GM18499 (cell line): ENCODE measurements at regions not wholly inside any gene's neighbourhood (a gene's known extent, or its start where the extent isn't known, plus 50 kb on each side); places are given as distances from the start of the nearest gene placed in this dataset.
"Not testable (repeated sequence)": the region's sequence is repeated elsewhere in the genome, so short reads cannot be mapped to it uniquely, and the experiment has no call there.

Experiments
- ATAC-seq: cut with Tn5 transposase; IDR thresholded peaks from one replicate; pipeline ENCODE4 v1.9.1; 2021; ENCODE audit warnings: moderate number of reproducible peaks; ENCODE audit not compliant: insufficient read depth, unreplicated experiment

DNA sequence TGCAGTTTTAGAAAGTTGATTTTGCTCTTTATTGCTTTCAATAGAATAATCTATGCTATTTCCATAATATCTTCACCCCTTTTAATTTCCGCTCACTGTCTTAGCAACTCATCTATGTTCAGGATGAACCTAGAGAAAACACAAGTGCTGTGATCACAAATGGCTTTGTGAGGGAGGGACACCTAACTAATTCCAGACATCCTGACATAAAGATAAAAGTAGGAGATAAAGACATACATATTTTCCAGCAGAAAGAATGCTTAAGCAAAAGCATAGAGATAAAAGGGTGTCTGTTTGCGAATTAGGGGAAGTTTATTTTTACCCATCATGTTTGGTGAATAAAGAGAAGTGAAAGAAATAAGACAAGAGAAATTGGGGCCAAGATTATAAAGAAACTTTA, 254.2 kb downstream of the KCNJ2 start:
- no peak for ATAC-seq

DNA sequence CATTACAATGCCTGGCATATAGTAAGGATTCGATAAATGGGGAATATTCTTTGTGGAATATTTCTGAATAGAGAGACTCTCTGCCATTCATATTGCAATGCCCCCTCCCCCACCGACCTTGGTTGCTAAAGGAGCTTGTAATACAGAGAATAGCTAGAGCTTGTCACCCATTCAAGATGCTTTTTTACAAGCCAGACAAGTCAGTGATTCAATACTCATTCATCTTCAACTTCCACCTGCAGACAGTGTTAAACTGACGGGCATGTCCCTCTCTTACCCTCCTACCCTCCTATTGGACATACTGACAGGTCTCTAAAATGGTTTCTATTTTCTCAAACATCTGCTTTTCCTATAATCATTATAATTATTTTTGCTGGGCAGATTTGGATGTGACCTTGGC, 257.4 kb downstream of the KCNJ2 start:
- ATAC-seq: no peak

DNA sequence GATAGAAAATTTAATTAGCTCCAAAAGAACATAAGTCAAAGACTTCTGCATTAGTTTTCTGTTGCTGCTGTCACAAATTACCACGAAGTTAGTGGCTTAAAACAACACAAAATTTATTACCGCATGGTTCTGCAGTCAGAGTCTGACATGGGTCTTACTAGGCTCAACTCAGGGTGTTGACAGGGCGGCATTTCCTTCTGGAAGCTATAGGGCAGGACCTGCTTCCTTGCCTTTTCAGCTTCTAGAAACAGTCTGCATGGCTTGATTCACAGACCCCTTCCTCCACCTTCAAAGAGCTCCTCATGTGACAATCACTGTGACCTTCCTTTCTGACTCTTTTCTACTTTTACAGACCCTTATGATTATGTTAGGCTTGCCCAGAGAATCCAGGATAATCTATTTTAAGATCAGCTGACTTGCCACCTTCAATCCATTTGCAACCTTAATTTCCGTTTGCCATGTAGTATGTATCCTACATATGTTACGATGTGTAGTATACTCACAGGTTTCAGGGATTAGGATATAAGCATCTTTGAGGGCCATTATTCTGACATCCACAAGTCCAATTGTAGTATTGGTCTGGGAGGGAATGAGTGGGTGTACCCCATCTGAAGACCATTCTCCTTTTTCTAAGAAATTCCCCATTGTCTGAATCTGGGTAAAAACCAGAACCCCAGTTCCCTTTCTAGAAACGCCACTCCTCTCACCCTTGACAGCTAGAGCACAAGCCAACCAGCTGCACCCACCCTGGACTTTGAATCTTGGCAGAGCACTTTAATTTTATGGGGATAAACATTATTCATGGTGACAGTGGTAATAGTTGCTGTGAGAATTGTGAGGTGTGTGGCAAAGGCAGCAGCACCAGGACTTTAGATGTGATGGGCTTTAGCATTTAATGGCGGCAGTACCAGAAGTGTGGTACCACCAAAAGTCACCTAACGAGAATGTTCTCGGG, 265.5 kb downstream of the KCNJ2 start:
- ATAC-seq: no peak

DNA sequence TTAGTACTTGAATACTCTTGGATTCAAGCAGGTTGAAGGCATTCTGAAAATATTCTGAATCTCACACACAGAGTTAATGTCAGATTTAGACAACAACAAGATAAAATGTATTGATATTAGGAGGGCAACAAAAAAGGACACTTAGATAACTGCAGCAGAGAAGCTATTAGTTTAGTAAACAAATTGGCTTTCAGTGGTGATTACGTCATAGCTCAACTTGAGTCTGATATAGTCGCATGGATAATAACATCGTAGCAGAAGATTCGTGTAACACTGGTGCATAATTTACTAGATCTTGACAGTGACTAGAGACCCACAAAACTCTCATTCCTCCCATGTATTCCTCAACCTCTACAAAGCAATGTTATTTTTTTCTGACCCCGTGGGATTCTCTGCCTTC, 268.3 kb downstream of the KCNJ2 start:
- no peak for ATAC-seq

DNA sequence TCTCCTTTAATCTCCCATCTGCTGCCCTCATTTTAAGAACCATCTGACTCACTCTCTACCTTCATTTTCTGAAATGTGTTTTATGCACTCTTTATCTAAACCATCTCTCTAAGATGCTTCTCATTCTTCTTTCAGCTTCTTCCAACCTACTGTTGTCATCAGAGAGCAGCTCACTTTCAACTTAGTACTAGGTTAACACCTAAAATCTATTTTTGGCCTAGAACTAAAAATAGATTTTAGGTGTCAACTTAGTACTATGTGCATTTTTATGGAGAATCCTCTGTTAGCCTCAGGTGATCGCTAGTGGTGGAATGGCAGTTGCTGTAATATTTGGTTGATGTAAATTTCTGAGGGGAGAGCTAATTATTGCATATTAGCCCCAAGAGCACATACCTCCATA, 277.1 kb downstream of the KCNJ2 start:
- no peak for ATAC-seq

DNA sequence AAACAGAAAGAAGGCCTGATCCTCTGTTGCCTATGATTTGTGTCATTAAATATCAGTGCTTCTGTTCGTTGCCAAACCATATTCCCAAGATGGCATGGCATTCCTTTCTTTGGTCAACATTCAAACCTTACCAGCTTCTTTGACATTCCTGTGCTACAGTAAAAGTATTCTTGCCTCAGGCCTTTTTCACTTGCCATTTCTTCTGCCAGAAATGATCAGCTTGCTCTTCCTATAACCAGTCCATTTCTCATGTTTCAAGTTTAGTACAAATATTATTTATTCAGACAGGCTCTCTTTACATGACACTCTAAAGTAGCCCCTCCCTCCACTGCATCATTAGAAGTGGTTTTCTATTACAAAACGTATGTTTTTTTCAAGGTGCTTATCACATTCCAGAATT, 278.3 kb downstream of the KCNJ2 start:
- no peak for ATAC-seq

- ATAC-seq: not testable (repeated sequence)
Measured at GRCh38 chr17:70453075-70453474, 283.7 kb downstream of the KCNJ2 start.

- ATAC-seq: no peak
Measured at GRCh38 chr17:70454377-70454776, 285.0 kb downstream of the KCNJ2 start.

- no peak for ATAC-seq
Measured at GRCh38 chr17:70454908-70455307, 285.6 kb downstream of the KCNJ2 start.

- ATAC-seq: no peak
Measured at GRCh38 chr17:70464995-70465394, 295.7 kb downstream of the KCNJ2 start.

- ATAC-seq: no peak
Measured at GRCh38 chr17:70468661-70469060, 299.3 kb downstream of the KCNJ2 start.

- ATAC-seq: no peak
Measured at GRCh38 chr17:70473049-70473448, 303.7 kb downstream of the KCNJ2 start.

DNA sequence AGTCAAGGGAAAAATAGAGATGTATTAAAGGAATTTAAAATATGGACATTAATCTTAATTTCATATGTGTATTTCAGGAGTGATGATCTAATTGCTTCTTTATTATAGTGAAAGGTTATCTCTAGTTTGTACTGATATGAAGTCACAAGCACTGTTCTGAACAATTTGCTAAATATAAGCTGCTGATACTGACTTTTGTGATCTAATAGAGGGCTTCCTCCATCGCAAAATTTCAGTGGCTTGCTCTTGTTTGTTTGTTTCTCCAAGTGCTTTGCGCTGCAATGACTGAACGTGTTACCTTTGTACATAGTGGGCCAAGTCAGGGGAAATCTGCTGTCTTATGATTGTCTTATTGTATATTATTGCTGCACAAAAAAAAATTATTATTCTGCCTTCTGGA, 307.0 kb downstream of the KCNJ2 start:
- ATAC-seq: no peak

DNA sequence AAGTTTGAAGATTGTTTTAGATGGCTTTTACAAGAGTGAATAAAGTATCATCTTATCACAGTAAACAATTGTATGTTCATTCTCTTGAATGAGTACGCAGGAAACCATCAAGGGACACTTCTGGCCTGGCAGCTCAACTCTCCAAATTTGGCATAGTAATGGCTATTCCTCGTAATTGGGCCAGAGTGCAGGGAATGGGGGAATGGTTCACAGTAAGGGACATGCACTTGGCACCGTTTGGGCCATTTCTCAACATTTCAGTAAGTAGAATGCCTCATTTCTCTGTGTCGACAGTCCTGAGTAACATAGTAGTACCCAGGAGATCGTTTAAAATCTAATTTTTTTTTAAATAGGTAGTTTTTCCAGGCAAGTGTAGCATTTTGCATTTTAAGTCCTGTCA, 309.6 kb downstream of the KCNJ2 start:
- ATAC-seq: no peak

- no peak for ATAC-seq
Measured at GRCh38 chr17:70479779-70480178, 310.4 kb downstream of the KCNJ2 start.

- ATAC-seq: no peak
Measured at GRCh38 chr17:70483624-70484023, 314.3 kb downstream of the KCNJ2 start.

DNA sequence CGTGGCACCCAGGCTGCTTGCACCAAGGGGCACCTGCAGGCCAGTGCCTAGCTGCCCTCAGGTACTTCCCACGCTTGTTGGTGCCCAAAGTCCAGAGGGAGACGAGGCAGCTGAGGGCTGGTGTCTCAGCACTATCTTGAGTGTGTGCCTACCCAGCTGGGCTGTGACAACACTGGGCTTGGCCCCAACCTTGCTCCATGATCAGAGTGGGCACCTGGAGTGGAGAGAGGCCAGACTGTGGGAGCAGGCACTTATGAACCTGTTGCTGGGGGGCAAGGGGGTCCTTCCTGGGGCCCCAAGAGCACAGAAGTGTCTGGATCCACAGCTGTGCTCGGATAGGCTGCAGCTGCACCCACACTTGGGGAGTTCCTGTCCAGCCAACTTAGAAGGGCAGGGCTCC, 314.7 kb downstream of the KCNJ2 start:
- no peak for ATAC-seq

DNA sequence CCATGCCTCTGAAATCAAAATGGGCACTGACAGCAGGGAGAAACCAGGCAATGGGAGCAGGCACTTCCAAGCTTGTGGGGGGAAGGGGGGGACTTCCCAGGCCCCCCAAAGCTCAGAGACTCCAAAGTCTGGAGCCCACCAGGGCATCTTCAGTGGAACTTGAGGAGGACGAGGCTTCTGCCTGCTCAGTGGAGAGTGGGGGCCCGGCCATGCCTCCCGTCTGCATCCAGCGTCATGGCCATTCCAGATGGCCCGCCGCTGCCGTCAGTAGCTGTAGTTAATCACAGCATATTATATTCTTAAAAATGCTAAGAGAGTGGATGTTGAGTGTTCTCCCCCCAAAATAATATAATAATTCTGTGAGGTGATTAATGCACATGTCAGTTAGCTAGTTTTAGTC, 315.2 kb downstream of the KCNJ2 start:
- no peak for ATAC-seq

DNA sequence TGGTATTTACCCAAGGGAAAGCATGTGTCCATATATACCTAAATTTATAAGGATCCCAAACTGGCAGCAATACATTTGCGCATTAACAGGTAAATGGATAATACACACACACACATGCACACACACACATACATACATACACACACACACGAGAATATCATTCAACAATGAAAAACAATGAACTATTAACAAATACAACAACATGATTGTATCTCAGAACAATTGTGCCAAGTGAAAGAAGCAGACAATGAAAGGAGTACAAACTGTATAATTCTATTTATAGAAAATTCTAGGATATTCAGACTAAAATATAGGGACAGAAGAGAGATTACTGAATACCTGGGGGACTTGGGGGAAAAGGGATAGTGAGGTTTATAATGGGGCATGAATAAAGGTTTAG, 323.0 kb downstream of the KCNJ2 start:
- no peak for ATAC-seq

DNA sequence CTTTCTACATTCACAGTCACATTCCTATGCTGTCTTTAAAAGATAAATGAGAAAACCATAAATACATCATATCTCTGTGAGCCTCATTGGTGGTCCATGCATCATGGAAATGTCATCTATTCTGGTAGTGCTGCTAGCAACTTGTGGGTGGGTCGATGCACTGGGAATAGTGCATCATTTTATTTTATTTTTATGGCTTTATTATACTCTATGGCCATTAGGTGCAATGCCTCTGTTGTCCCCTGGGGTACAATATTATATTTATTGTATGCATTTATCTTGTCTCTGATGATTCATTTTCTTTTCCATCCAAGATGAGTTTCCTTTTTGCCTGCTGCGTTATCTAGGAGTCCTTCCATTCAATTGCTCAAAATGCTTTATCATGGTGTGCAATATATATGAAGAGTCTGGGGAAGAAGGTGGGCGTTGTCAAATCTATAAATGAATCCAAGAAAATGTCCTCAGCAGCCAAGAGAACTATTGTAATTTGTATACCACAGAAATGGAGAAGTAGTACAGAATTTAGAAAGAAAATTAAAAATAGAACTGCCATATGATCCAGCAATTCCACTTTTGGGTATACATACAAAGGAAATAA, 324.0 kb downstream of the KCNJ2 start:
- no peak for ATAC-seq

GRCh38 chr17:70498631-70499030, 329.3 kb downstream of the KCNJ2 start:
- no peak for ATAC-seq
